GM18909 (cell line): ENCODE measurements at regions not wholly inside any gene's neighbourhood (a gene's known extent, or its start where the extent isn't known, plus 50 kb on each side); places are given as distances from the start of the nearest gene placed in this dataset.

Experiments
- ATAC-seq: cut with Tn5 transposase; IDR thresholded peaks from one replicate; pipeline ENCODE4 v1.9.1; 2021; ENCODE audit warnings: mild to moderate bottlenecking; ENCODE audit not compliant: unreplicated experiment, poor library complexity

DNA sequence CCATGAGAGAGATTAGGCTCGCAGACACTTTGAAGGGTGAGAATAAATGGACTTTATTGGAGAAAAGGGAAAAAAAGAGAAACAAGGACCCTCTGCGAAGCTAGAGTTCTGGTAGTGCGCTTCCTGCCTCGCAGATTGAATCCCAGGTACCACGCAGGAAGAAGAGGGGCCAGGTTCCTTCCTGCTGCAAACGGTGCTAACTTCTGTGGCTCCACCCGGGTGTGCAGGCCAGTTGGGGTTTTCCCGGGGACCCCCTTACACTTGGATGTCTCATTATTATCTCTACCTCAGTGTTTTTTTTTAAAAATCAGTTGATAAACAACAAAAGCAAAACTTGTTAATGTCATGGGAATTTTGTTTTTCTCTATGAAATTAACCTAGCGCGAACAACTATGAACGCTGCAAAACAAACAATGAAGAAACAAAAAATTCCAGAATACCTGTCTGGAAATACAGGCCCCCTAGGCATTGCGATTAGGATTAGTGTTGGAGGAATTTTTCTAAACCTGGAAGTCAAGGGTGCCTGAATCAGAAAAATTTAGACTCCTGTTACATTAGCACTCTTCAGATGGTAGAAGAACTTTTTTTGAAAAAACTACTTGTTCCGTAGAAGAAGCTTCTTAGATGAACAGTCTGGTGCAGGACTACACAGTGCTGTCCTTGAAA, 414.5 kb downstream of the MAN2A1 start:
- no peak for ATAC-seq

DNA sequence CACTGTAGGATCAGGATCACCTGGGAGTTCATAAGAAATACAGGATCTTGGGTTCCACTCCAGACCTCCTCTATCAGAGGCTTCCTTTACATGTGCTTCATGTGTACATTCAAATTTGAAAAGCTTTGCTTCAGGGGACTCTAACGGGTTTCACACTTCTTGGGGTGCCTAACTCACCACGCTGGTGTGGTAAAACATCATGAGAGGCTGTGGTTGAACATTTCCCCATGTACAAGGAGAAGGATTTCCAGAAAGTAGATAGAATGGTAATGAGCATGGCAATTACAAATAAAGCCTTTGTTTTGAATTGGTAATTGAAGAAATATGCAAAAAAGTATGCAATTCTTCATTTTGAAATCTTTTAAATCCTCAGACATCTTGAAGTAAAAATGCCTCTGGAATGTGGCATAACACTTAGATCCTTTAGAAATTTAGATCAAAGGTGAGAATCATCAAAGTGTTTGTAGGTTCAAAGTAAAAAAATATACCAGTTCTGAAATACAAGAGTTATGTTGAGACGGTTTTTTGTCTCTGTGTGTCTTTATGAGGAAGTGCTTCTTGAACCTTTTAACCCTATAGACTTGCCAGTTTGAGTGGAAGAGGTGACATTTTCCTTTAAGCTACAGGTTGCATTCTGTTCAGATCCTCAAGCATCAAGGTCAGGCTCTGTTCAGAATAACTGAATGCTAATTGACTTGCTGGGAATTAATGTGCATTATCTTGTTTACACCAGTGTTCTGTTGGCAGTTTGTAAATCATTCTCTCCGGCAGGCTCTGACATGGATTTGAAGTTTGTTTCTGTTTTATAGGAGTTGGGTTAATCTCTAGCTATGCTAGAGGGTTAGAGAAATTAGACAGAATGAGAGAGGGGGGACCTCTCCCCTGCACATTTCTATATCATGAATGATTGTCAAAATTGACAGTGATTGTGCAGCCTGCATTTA, 415.3 kb downstream of the MAN2A1 start:
- ATAC-seq: no peak

GRCh38 chr5:110105692-110106091, 416.0 kb downstream of the MAN2A1 start:
- no peak for ATAC-seq

DNA sequence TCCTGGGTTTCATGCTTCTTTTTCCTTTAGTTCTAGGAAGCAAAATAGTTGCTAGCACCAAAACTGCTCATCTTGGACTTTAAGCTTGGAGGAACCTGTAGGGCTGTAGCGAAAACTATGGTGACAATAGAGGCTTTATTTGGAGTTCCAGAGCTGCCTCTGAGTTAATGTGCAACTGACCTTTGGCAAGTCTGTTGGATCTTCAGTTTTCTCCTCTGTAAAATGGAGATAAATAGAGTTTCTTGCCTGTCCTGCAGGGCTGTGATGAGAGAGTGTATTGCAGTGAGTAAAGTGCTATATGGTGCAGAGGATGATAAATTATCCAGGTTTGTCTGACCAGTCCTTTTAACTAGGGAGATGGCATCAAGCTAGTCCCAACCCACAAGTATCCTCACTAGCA, 417.0 kb downstream of the MAN2A1 start:
- no peak for ATAC-seq

- ATAC-seq: no peak
Observed at GRCh38 chr5:110108520-110108919, 418.8 kb downstream of the MAN2A1 start.

DNA sequence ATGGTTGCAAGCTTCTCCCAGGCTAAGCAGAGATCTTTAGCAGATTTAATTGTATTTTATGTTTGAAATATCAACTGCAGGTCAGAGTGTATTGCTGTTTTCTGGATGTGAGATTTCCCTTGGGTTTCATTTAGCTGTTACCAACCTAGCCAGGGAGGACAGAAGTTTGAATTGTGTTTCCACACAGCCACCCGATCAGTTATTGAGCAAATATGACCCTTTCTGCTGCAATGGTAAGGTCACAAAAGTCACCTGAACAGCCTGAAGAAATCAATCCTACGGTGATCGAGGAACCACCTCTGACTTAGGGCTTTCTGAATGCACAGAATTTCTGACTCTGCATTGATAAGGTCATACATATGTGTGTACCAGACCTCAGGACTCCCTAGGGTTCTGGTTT, 419.9 kb downstream of the MAN2A1 start:
- no peak for ATAC-seq

- ATAC-seq: no peak
Observed at GRCh38 chr5:110112348-110112747, 422.6 kb downstream of the MAN2A1 start.

DNA sequence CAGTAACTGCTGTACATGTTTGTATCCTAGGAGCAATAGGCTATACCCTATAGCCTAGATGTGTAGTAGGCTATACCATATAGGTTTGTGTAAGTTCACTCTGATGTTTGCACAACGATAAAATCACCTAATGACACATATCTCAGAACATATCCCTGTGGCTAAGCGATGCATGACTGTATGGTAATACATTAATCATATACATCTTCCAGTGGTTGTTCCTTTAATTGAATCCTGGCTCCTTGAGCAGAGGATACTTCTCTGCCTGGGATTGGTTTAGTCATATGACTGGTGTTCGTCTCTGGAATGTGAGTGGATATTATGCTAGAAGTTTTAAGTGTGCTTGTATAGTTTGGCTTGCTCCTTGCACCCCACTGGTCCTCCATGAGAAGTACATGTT, 425.8 kb downstream of the MAN2A1 start:
- ATAC-seq: no peak

DNA sequence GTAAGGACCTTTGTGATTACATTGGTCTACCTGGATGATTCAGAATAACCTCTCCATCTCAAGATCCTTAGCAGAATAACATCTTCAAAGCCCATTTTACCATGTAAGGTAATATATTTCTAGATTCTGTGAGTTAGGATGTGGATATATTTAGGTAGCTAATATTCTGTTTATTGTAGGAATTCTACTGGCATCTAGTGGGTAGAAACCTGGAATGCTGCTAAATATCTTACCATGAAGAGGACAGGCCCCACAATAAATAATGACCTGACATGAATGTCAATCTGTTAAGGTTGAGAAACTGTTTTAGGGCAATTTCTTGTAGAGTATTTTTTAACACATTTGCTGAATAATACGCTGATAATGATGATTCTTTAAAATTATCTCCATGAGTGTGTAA, 426.8 kb downstream of the MAN2A1 start:
- no peak for ATAC-seq

- no peak for ATAC-seq
Observed at GRCh38 chr5:110134963-110135935, 445.5 kb downstream of the MAN2A1 start.

DNA sequence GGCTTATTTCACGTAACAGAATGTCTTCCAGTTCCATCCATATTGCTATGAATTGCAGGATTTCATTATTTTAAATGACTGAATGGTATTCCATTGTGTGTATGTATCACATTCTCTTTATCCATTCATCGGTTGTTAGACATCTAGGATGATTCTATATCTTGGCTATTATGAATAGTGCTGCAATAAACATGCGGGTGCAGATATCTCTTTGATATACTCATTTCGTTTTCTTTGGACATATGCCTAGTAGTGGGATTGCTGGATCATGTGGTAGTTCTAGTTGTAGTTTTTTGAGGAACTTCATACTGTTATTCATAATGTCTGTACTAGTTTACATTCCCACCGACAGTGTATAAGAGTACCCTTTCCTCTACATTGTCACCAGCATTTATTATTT, 460.5 kb downstream of the MAN2A1 start:
- no peak for ATAC-seq

DNA sequence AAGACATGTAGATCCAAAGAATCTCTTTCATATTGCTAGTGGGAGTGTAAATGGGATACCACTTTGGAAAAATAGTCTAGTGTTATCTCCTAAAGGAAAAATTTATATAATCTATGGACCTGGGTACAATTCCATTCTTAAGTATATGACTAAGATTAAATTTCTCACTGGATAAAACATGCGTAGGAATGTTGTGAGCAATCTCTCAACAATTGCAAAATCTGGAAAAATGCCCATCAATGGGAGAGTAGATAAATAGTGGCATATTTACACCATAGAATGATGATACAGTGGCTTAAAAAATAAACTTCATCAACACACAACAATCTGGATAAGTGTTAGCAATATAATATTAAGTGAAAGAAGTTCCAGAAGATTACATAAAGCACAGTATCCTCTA, 469.5 kb downstream of the MAN2A1 start:
- ATAC-seq: no peak

DNA sequence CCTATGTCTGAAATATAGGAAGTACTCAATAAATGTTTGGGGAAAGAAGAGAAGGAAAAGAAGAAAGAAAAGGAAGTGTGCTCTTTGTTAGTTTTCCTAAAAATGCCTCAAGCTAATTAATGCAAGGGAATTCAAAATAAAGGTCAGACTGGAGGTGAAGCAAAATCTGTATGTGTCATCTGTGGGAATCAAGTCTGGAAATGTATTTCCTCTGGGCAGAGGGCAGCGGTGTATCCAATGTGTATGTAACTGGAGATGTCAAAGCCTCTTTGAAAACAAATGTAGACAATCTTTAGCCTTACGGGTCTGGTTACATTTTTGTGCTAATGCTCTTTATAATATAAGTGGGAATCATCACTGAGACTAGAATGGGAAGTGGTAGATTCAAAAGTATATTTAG, 471.4 kb downstream of the MAN2A1 start:
- ATAC-seq: no peak

DNA sequence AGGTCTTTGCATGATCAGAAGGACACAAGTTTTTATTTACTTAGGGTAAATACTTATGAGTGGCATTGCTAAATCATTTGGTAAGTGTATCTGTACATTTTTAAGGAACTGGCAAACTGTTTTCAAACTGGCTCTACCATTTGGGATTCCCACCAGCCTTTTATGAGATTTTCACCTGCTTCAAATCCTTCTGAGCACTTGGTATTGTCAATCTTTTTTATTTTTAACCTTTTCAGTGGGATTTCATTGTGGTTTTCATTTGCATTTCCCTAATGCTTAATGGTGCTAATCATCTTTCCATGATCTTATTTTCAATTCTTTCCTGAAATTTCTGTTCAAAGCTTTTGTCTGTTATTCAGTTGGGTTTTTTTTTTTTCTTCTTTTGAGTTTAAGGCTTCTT, 475.6 kb downstream of the MAN2A1 start:
- ATAC-seq: no peak

GRCh38 chr5:110167384-110167783, 477.7 kb downstream of the MAN2A1 start:
- no peak for ATAC-seq

DNA sequence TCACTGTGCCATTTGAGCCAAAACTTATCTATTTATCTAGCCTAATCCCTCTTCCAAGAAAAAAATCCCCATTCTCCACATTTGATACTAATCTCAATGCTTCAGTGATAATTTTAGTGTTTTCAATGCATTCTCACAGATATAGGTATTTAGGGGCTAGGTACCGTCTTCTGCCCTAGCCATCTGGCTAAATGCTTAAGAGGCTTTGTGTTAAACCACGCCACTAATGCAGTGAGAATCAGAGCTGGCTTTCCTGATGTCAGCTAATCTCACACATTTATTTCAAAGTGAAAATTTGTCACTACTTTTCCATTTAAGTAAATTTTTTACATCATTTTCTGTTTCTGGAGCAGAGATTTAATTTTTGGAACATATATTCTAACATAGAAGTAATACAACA, 479.7 kb downstream of the MAN2A1 start:
- no peak for ATAC-seq

- ATAC-seq: no peak
Observed at GRCh38 chr5:110177729-110178128, 488.0 kb downstream of the MAN2A1 start.

DNA sequence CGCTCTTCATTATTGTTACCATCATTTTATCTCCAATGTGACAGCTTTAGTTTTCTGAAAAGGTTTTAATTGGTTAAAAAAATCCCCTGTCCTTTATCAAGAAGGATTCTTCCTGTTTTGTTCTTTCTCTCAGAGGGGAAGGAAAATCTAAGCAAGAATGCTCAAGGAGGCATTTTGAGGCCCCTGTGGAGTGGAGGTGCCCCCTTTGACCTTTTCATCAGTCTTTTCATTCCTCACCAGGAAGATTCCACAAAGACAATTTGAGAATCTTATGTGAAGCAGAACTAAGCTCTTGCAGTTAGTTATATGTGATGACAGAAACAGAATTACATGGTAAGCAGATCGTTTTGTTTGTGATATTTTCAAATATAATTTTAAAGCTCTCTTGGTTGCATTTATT, 489.6 kb downstream of the MAN2A1 start:
- no peak for ATAC-seq

- ATAC-seq: no peak
Observed at GRCh38 chr5:110194191-110194590, 504.5 kb downstream of the MAN2A1 start.

DNA sequence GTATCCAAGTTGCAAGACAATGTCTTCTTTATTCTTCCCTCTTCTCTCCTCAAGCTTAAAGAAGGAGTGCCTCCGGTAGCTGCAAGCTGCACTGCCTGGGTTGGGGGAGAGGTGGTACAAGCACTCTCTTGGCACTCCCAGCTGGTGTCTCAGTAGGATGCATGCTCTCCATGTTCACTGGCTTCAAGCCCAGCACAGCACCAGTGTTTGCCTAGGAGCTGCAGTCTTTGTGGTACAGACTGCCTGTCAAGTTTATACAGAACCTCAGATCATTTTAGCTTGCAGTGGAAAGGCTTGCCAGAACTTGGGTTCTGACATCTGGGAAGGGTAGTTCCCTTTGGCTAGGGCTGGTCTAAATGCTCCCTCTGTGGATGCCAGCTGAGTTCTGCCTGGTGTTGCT, 505.6 kb downstream of the MAN2A1 start:
- no peak for ATAC-seq

DNA sequence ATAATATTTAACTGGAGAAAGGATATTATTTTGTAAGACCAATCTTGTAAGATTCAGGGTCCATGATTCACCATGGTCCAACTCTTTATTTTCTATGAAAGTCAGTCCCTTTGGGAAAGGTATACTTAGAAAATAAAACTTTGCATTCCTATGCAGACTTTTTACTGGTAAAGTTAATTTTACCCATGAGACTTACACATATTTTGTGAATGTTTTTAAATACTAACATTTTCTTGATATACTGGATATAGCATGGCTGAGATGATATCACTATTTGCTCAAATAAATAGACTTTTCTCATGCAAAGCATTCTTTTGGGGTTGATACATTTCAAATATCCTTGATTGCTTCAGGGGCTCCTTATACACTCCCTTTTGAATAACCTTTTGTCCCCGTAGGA, 512.1 kb downstream of the MAN2A1 start:
- ATAC-seq: no peak
